HG03558 (cell line): ENCODE measurements at regions not wholly inside any gene's neighbourhood (a gene's known extent, or its start where the extent isn't known, plus 50 kb on each side); places are given as distances from the start of the nearest gene placed in this dataset.

Source experiments
- ATAC-seq: cut with Tn5 transposase; IDR thresholded peaks from one replicate; pipeline ENCODE4 v1.9.1; 2021; ENCODE audit warnings: moderate number of reproducible peaks; ENCODE audit not compliant: unreplicated experiment; ENCODE audit errors: extremely low read depth

GRCh38 chr3:34973586-34973985, 665.7 kb upstream of the ARPP21 start:
- ATAC-seq, result no peak

GRCh38 chr3:34983631-34984030, 655.7 kb upstream of the ARPP21 start:
- no peak for ATAC-seq

- no peak for ATAC-seq
These were observed 651.0 kb upstream of the ARPP21 start for GRCh38 chr3:34988296-34988695.

- ATAC-seq, result no peak
These were observed 643.4 kb upstream of the ARPP21 start for GRCh38 chr3:34995796-34996430.

GRCh38 chr3:34998902-34999301, 640.4 kb upstream of the ARPP21 start:
- no peak for ATAC-seq

- no peak for ATAC-seq
These were observed 627.1 kb upstream of the ARPP21 start for GRCh38 chr3:35012214-35012613.

- no peak for ATAC-seq
These were observed 611.2 kb upstream of the ARPP21 start for GRCh38 chr3:35028157-35028556.

GRCh38 chr3:35042210-35042991, 596.9 kb upstream of the ARPP21 start:
- ATAC-seq, result no peak

GRCh38 chr3:35043040-35043439, 596.3 kb upstream of the ARPP21 start:
- ATAC-seq, result no peak

- ATAC-seq, result no peak
These were observed 595.1 kb upstream of the ARPP21 start for GRCh38 chr3:35044190-35044589.

- no peak for ATAC-seq
These were observed 594.2 kb upstream of the ARPP21 start for GRCh38 chr3:35045118-35045517.

- no peak for ATAC-seq
These were observed 574.6 kb upstream of the ARPP21 start for GRCh38 chr3:35064761-35065160.

GRCh38 chr3:35065891-35066290, 573.4 kb upstream of the ARPP21 start:
- no peak for ATAC-seq

GRCh38 chr3:35067750-35068149, 571.6 kb upstream of the ARPP21 start:
- ATAC-seq, result no peak

GRCh38 chr3:35070088-35070487, 569.2 kb upstream of the ARPP21 start:
- ATAC-seq, result no peak

- no peak for ATAC-seq
These were observed 567.6 kb upstream of the ARPP21 start for GRCh38 chr3:35071772-35072171.

GRCh38 chr3:35078780-35079179, 560.5 kb upstream of the ARPP21 start:
- ATAC-seq, result no peak

GRCh38 chr3:35079403-35079802, 559.9 kb upstream of the ARPP21 start:
- no peak for ATAC-seq

GRCh38 chr3:35081899-35082298, 557.4 kb upstream of the ARPP21 start:
- ATAC-seq, result no peak

GRCh38 chr3:35088943-35089342, 550.4 kb upstream of the ARPP21 start:
- ATAC-seq, result no peak

GRCh38 chr3:35114686-35115085, 524.6 kb upstream of the ARPP21 start:
- no peak for ATAC-seq

GRCh38 chr3:35120026-35120425, 519.3 kb upstream of the ARPP21 start:
- ATAC-seq, result no peak
